ENCODE measurements at regions not wholly inside any gene's neighbourhood (a gene's known extent, or its start where the extent isn't known, plus 50 kb on each side); places are given as distances from the start of the nearest gene placed in this dataset.

- no peak for DNase-seq (ENCODE audit: extremely low read depth, insufficient read length)
- Histone ChIP-seq H3K27me3 (replicated peaks; ENCODE audit: control insufficient read depth, insufficient read depth, low read length) (no peaks in the 10 kb centered on the region), H3K36me3 (ENCODE audit: control insufficient read depth, insufficient read depth, low read length) (no peaks in the 10 kb centered on the region), H3K4me3 (replicated peaks; ENCODE audit: low read depth, low read length) (no peak overlapping the region)
- no peak for TF ChIP-seq CTCF (IDR thresholded peaks at IDR 0.05; ENCODE audit: insufficient read depth, low read length, poor library complexity, severe bottlenecking)
Observed at GRCh38 chr3:36257158-36257852, 123.0 kb upstream of the STAC start.

- no peak for TF ChIP-seq CTCF (IDR thresholded peaks at IDR 0.05; ENCODE audit: insufficient read depth, low read length, poor library complexity, severe bottlenecking)
- Histone ChIP-seq H3K4me3 (replicated peaks; ENCODE audit: low read depth, low read length) (no peak overlapping the region), H3K36me3 (ENCODE audit: control insufficient read depth, insufficient read depth, low read length) (no peaks in the 10 kb centered on the region), H3K27me3 (replicated peaks; ENCODE audit: control insufficient read depth, insufficient read depth, low read length) (no peaks in the 10 kb centered on the region)
- no peak for DNase-seq (ENCODE audit: extremely low read depth, insufficient read length)
Observed at GRCh38 chr3:36258421-36258820, 121.9 kb upstream of the STAC start.

GRCh38 chr3:36259580-36259979 lies 120.7 kb upstream of the STAC start:
- Histone ChIP-seq H3K36me3 (ENCODE audit: control insufficient read depth, insufficient read depth, low read length) (no peaks in the 10 kb centered on the region), H3K27me3 (replicated peaks; ENCODE audit: control insufficient read depth, insufficient read depth, low read length) (no peaks in the 10 kb centered on the region), H3K4me3 (replicated peaks; ENCODE audit: low read depth, low read length) (no peak overlapping the region)
- no peak for TF ChIP-seq CTCF (IDR thresholded peaks at IDR 0.05; ENCODE audit: insufficient read depth, low read length, poor library complexity, severe bottlenecking)
- DNase-seq (ENCODE audit: extremely low read depth, insufficient read length): no peak

- no peaks in the 10 kb centered on the region for H3K27me3 ChIP-seq (replicated peaks; ENCODE audit: control insufficient read depth, insufficient read depth, low read length)
- TF ChIP-seq CTCF (IDR thresholded peaks at IDR 0.05; ENCODE audit: insufficient read depth, low read length, poor library complexity, severe bottlenecking): no peak
- no peak for DNase-seq (ENCODE audit: extremely low read depth, insufficient read length)
- no peaks in the 10 kb centered on the region for H3K36me3 ChIP-seq (ENCODE audit: control insufficient read depth, insufficient read depth, low read length)
- H3K4me3 ChIP-seq (replicated peaks; ENCODE audit: low read depth, low read length): no peak overlapping the region
Observed at GRCh38 chr3:36269274-36269673, 111.0 kb upstream of the STAC start.

GRCh38 chr3:36282766-36283165 lies 97.5 kb upstream of the STAC start:
- no peak for DNase-seq (ENCODE audit: extremely low read depth, insufficient read length)
- Histone ChIP-seq H3K36me3 (ENCODE audit: control insufficient read depth, insufficient read depth, low read length) (no peaks in the 10 kb centered on the region), H3K4me3 (replicated peaks; ENCODE audit: low read depth, low read length) (no peak overlapping the region), H3K27me3 (replicated peaks; ENCODE audit: control insufficient read depth, insufficient read depth, low read length) (no peaks in the 10 kb centered on the region)
- no peak for TF ChIP-seq CTCF (IDR thresholded peaks at IDR 0.05; ENCODE audit: insufficient read depth, low read length, poor library complexity, severe bottlenecking)

GRCh38 chr3:36295296-36295695 lies 85.0 kb upstream of the STAC start:
- TF ChIP-seq CTCF (IDR thresholded peaks at IDR 0.05; ENCODE audit: insufficient read depth, low read length, poor library complexity, severe bottlenecking): no peak
- Histone ChIP-seq H3K36me3 (ENCODE audit: control insufficient read depth, insufficient read depth, low read length) (no peaks in the 10 kb centered on the region), H3K4me3 (replicated peaks; ENCODE audit: low read depth, low read length) (no peak overlapping the region), H3K27me3 (replicated peaks; ENCODE audit: control insufficient read depth, insufficient read depth, low read length) (no peaks in the 10 kb centered on the region)
- no peak for DNase-seq (ENCODE audit: extremely low read depth, insufficient read length)

Measured in GM06990 (cell line).